Fibroblast of mammary gland (primary cell): ENCODE measurements at regions not wholly inside any gene's neighbourhood (a gene's known extent, or its start where the extent isn't known, plus 50 kb on each side); places are given as distances from the start of the nearest gene placed in this dataset.

ENCODE experiments used
- DNase-seq: peaks from one replicate; pipeline ENCODE4 v3.0.0-alpha.2; 2010; ENCODE audit warnings: low read depth
- H3K4me3 ChIP-seq: 2 replicates; pipeline ENCODE4 v1.5.1; 2011; ENCODE audit warnings: low read depth, mild to moderate bottlenecking, low read length, moderate library complexity; ENCODE audit not compliant: control insufficient read depth
- CTCF ChIP-seq: conservative IDR thresholded peaks from 2 replicates; pipeline ENCODE4 v1.5.1; 2011; ENCODE audit warnings: low read depth, low read length, inconsistent platforms; ENCODE audit not compliant: control insufficient read depth, insufficient read depth

- TF ChIP-seq CTCF: no peak
- H3K4me3 ChIP-seq: no peak overlapping the region
- no peak for DNase-seq
Measured at GRCh38 chr1:56115701-56116100, 463.7 kb downstream of the PLPP3 start.

DNA sequence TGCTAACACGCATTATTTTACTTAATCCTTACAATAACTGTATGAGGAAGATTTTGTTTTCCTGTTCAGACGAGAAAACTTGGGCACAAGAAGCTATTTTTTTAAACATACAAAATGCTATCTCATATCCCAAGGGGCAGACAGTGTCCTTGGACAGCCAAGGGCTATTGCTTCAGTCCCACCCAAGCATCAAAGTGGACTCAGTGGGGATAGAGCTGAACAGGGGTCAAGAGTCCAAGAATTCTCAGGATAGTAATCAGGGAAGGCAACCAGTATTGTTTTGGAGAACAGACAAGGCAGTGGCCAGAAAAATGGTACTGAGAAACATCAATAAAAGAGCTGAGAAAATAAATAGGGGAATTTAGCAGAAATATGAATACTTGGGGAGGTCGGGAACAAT is 465.7 kb downstream of the PLPP3 start:
- no peak for DNase-seq
- no peak for TF ChIP-seq CTCF

DNA sequence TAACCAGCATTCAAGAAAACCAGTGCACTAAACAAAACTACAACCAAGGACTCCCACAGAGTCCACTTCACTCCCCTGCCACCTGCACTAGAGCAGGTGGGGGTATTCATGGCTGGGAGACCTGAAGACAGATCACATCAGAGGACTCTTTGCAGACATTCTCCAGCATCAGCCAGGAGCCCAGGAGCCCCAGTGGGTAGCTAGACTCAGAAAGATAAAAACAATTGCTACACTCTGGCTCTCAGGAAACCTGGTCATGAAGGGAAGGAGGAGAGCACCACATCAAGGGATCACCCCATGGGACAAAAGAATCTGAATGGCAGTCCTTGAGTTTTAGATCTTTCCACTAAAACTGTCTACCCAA is 472.1 kb downstream of the PLPP3 start:
- TF ChIP-seq CTCF: no peak
- H3K4me3 ChIP-seq: no peak overlapping the region
- DNase-seq: no peak

More for the DNA sequence above, 465.7 kb downstream of the PLPP3 start:
- no peak overlapping the region for H3K4me3 ChIP-seq

GRCh38 chr1:56106531-56107274 is 472.7 kb downstream of the PLPP3 start:
- DNase-seq: no peak
- no peak for TF ChIP-seq CTCF
- no peak overlapping the region for H3K4me3 ChIP-seq

- DNase-seq: no peak
- no peak for TF ChIP-seq CTCF
- H3K4me3 ChIP-seq: no peak overlapping the region
Measured at GRCh38 chr1:56105397-56105796, 474.0 kb downstream of the PLPP3 start.

GRCh38 chr1:56099766-56100265 is 479.5 kb downstream of the PLPP3 start:
- TF ChIP-seq CTCF: no peak
- no peak overlapping the region for H3K4me3 ChIP-seq
- DNase-seq: peak; percentile 53

- DNase-seq: peak; percentile 98
- H3K4me3 ChIP-seq: no peak overlapping the region
- no peak for TF ChIP-seq CTCF
Measured at GRCh38 chr1:56098946-56099345, 480.4 kb downstream of the PLPP3 start.
